B cell (primary cell): ENCODE measurements at regions not wholly inside any gene's neighbourhood (a gene's known extent, or its start where the extent isn't known, plus 50 kb on each side); places are given as distances from the start of the nearest gene placed in this dataset.
"Not testable (repeated sequence)": the region's sequence is repeated elsewhere in the genome, so short reads cannot be mapped to it uniquely, and the experiment has no call there.

ENCODE experiments used
- CTCF ChIP-seq: fragments of 200-600 bp; IDR thresholded peaks from one replicate; pipeline ENCODE4 v1.8.0; 2022; ENCODE audit warnings: antibody characterized with exemption, mild to moderate bottlenecking
- EZH2 ChIP-seq: IDR thresholded peaks from 2 replicates; pipeline ENCODE4 v1.6.1; 2012; ENCODE audit warnings: borderline replicate concordance, low read depth, mild to moderate bottlenecking, moderate library complexity, low read length; ENCODE audit not compliant: insufficient read depth, poor library complexity, severe bottlenecking

GRCh38 chr4:58280928-58281327 lies 1170.7 kb upstream of the IGFBP7 start:
- not testable (repeated sequence) for TF ChIP-seq CTCF, EZH2
